IgD-negative memory B cell (primary cell): ENCODE measurements at regions not wholly inside any gene's neighbourhood (a gene's known extent, or its start where the extent isn't known, plus 50 kb on each side); places are given as distances from the start of the nearest gene placed in this dataset.
"Not testable (repeated sequence)": the region's sequence is repeated elsewhere in the genome, so short reads cannot be mapped to it uniquely, and the experiment has no call there.

ENCODE experiments used
- H3K27ac Mint-ChIP-seq, 3 donors: one replicate each; pipeline ENCODE4 v1.8.0; 2020 to 2022; ENCODE audit warnings: mild to moderate bottlenecking in 3 of 3, mixed read lengths in 3 of 3, moderate library complexity in 1 of 3
- H3K27me3 Mint-ChIP-seq: one replicate; pipeline ENCODE4 v1.8.0; 2021; ENCODE audit warnings: mixed read lengths
- H3K36me3 Mint-ChIP-seq: one replicate; pipeline ENCODE4 v1.8.0; 2020; ENCODE audit warnings: mild to moderate bottlenecking, mixed read lengths
- H3K4me1 Mint-ChIP-seq, 3 donors: one replicate each; pipeline ENCODE4 v1.8.0; 2020 to 2022; ENCODE audit warnings: mixed read lengths in 3 of 3, mild to moderate bottlenecking in 1 of 3
- H3K4me3 Mint-ChIP-seq, 4 donors: one replicate each; pipeline ENCODE4 v1.8.0; 2020 to 2022; ENCODE audit warnings: mild to moderate bottlenecking in 4 of 4, mixed read lengths in 4 of 4, moderate library complexity in 3 of 4
- H3K9me3 Mint-ChIP-seq, 3 donors: one replicate each; pipeline ENCODE4 v1.8.0; 2020 to 2021; ENCODE audit warnings: mixed read lengths in 3 of 3, mild to moderate bottlenecking in 1 of 3

DNA sequence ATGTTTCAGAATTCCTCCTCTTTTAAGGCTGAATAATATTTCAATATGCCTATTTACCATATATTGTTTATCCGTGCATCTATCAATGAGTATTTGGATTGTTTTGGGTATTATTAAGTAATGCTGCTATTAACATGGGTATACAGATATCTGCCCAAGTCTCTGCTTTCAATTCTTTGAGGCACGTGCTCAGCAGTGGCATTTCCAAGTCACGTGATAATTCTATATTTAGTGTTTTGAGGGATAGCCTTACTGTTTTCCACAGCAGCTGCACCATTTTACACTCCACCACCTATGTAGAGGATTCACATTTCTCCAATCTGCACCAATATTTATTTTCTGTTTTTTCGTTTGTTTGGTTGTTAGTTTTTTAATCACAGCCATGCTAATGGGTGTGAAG, 636.8 kb upstream of the ANKRD30A start:
- no peaks in the 10 kb centered on the region for H3K4me1 Mint-ChIP-seq

DNA sequence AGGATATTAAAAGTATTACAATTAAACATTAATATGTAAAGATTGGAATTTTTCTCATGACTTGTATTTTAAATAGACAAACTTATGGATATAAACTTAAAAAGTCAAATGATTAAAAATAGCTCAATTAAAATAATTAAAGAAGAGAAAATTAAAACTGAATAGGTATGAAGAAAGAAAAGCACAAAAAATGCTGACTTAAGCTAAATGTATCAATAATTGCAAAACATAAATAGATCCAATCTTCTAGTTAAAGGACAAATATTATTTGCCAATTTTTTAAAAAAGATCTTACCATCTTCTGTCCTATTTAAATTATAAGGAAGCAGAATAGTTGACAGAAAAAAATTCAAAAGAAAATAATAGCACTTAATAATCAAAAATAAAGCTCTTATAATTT, 646.3 kb upstream of the ANKRD30A start:
- no peak overlapping the region for H3K27ac Mint-ChIP-seq
- H3K4me1 Mint-ChIP-seq, result no peaks in the 10 kb centered on the region
- H3K36me3 Mint-ChIP-seq, result no peaks in the 10 kb centered on the region
- H3K27me3 Mint-ChIP-seq, result no peaks in the 10 kb centered on the region
- H3K4me3 Mint-ChIP-seq, result no peak overlapping the region
- peaks cover 4 to 6% (median 6%) of the 10 kb centered on the region in 3 donors for H3K9me3 Mint-ChIP-seq

More for the DNA sequence above, 636.8 kb upstream of the ANKRD30A start:
- H3K9me3 Mint-ChIP-seq, result peaks cover 3 to 7% (median 4%) of the 10 kb centered on the region in 3 donors
- no peaks in the 10 kb centered on the region for H3K27me3 Mint-ChIP-seq
- H3K27ac Mint-ChIP-seq, result no peak overlapping the region
- H3K36me3 Mint-ChIP-seq, result peaks cover 3% of the 10 kb centered on the region
- no peak overlapping the region for H3K4me3 Mint-ChIP-seq

DNA sequence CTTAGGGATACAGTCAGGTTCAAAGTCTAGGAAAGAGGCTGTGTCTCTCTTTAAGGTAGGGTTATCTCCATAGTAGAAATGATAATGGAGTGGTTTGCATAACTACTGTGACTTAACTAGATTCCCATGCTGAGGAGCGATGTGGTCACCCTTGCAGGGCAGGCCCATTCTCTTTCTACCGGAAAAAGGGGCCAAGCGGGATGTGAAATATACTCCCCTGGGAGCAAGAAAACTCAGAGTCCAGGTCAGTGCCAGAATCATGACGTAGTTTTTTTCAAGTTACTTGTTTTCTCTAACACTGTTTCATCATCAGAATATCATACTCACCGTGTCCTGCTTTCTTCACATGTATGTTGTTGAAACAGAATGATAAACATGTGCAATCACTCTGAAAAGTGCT, 649.0 kb upstream of the ANKRD30A start:
- H3K27me3 Mint-ChIP-seq, result no peaks in the 10 kb centered on the region
- no peak overlapping the region for H3K4me3 Mint-ChIP-seq
- H3K27ac Mint-ChIP-seq, result no peak overlapping the region
- peaks cover 0 to 4% (median 2%) of the 10 kb centered on the region in 3 donors for H3K9me3 Mint-ChIP-seq
- H3K4me1 Mint-ChIP-seq, result no peaks in the 10 kb centered on the region
- no peaks in the 10 kb centered on the region for H3K36me3 Mint-ChIP-seq

DNA sequence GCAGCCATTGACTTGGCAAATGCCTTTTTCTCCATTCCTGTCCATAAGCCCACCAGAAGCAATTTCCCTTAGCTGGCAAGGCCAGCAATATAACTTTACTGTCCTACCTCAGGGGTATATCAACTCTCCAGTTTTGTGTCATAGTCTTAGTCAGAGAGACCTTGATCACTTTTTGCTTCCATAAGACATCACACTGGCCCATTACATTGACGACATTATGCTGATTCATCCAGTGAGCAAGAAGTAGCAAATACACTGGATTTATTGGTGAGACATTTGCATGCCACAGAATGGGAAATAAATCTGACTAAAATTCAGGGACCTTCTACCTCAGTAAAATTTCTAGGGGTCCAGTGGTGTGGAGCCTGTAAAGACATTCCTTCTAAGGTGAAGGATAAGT, 649.7 kb upstream of the ANKRD30A start:
- H3K9me3 Mint-ChIP-seq, result peaks cover 0 to 3% (median 2%) of the 10 kb centered on the region in 3 donors
- H3K27me3 Mint-ChIP-seq, result no peaks in the 10 kb centered on the region
- no peaks in the 10 kb centered on the region for H3K4me1 Mint-ChIP-seq
- no peaks in the 10 kb centered on the region for H3K36me3 Mint-ChIP-seq
- H3K27ac Mint-ChIP-seq, result peak overlapping the region in 1 of 3 donors; percentile 37
- H3K4me3 Mint-ChIP-seq, result no peak overlapping the region

DNA sequence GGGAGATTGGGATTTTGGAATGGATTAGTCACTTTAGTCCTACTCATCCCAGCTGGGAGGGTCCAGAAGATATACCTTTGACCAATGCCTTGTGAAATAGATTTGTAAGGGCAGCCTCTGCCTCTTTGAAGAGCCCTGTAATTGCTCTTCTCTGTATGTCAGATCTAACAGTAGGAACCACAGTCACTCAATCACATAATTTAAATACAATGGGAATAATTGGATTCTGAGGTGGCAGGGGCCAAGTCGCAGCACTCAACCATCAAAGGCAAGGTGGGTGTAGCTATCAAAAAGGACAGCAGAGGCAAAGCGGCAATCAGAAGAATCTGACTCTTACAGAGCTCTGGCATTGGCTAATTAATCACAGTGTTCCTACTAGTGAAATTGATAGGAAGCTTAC, 650.9 kb upstream of the ANKRD30A start:
- Mint-ChIP-seq H3K4me1 (no peaks in the 10 kb centered on the region), H3K27ac (no peak overlapping the region), H3K36me3 (no peaks in the 10 kb centered on the region), H3K9me3 (peaks cover 0 to 3% (median 2%) of the 10 kb centered on the region in 3 donors), H3K27me3 (no peaks in the 10 kb centered on the region), H3K4me3 (no peak overlapping the region)

DNA sequence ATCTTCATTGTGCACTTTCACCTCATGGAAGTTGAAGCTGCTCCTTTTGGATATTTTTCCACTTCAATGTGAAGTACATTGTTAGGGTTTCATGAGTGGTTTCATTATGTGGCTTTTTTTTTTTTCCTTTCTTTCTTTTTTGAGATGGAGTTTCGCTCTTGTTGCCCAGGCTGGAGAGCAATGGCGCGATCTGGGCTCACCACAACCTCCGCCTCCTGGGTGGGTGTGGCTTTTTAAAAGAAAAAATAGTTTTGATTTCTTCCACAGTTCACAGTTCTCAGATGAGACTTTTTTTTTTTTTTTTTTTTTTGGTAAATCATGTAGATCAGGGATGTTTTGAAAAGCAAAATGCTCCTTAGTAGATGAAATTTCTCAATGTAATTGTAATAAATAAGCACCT, 652.3 kb upstream of the ANKRD30A start:
- no peaks in the 10 kb centered on the region for H3K4me1 Mint-ChIP-seq
- no peaks in the 10 kb centered on the region for H3K27me3 Mint-ChIP-seq
- no peak overlapping the region for H3K4me3 Mint-ChIP-seq
- peaks cover 0 to 3% (median 2%) of the 10 kb centered on the region in 3 donors for H3K9me3 Mint-ChIP-seq
- H3K27ac Mint-ChIP-seq, result no peak overlapping the region
- no peaks in the 10 kb centered on the region for H3K36me3 Mint-ChIP-seq

DNA sequence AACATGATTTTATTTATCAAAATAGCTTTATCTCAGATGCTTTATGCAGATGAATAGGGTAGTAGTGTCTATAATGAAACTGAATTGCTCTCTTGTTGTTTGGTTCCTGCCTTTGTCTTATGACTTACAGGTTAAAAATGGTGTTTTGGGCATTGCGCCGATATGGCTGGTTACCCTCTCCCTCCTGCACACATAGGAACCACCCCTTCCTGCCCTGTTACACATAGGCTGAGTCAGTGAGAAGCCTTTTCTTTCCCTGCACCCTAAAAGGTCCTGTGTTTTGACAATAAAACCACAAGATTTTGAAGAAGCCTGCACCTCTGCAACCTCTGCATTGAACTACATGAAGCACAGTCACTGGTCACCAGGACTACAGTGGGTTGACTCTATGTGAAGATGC, 655.8 kb upstream of the ANKRD30A start:
- Mint-ChIP-seq H3K4me1 (no peaks in the 10 kb centered on the region), H3K27ac (no peak overlapping the region), H3K4me3 (no peak overlapping the region), H3K9me3 (peaks cover 0 to 2% (median 0%) of the 10 kb centered on the region in 3 donors), H3K36me3 (no peaks in the 10 kb centered on the region), H3K27me3 (no peaks in the 10 kb centered on the region)

DNA sequence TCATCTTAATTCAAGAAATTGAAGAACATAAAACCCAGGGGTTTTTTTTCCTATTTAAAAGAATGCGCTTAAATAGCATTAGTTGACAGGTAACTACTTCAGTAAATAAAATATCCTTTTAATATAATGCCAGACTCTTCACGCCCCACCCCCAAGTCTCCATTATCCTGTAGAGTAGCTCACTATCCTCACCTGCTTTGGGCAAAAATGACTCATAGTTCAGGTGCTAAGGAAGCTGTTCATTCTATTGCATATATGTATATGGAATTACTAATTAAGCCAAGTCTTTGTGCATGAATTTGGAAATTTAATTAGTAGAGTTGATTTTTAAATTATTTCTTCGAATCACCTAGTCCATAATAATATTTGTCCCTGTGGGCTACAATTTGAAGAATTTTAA, 656.8 kb upstream of the ANKRD30A start:
- Mint-ChIP-seq H3K36me3 (no peaks in the 10 kb centered on the region), H3K27me3 (no peaks in the 10 kb centered on the region), H3K27ac (no peak overlapping the region), H3K9me3 (peaks cover 0 to 2% (median 0%) of the 10 kb centered on the region in 3 donors), H3K4me1 (no peaks in the 10 kb centered on the region), H3K4me3 (no peak overlapping the region)

DNA sequence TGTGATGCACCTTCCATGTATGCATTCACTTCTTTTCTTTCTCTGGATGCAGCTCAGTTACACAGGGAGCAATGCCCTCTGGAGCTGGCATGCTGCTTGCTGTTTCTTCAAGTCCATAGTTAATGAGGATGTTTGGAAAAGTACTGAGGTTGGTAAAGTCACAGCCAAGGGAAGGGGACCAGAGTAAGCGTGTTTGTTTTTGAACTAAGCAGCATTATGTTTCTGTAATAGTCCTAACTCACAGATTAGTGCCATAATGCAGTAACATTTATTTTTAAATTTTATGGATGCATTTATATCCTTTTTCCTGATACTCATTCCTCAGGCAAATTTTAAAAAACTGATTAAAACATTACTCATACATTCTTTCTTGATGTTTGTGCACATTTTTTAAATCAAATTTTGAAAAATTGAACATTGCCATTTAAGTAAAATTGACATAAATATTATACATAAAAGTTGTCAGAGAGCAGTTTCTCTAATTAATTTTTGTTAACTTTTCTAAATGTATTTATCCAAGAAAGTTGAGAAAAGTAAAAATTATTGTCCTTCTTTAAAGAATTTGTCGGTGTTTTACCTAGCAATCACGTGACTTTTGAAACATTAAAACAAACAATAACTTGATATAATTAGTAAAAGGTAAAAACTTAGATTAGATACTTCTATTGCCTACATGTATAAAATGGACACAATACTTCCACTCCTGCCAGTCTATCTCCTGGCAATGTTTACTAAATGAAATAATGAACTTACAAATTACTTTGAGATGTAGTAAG, 659.6 kb upstream of the ANKRD30A start:
- Mint-ChIP-seq H3K27ac (no peak overlapping the region), H3K36me3 (no peaks in the 10 kb centered on the region), H3K27me3 (no peaks in the 10 kb centered on the region), H3K4me1 (no peaks in the 10 kb centered on the region), H3K9me3 (peaks cover 2 to 8% (median 2%) of the 10 kb centered on the region in 3 donors), H3K4me3 (no peak overlapping the region)

DNA sequence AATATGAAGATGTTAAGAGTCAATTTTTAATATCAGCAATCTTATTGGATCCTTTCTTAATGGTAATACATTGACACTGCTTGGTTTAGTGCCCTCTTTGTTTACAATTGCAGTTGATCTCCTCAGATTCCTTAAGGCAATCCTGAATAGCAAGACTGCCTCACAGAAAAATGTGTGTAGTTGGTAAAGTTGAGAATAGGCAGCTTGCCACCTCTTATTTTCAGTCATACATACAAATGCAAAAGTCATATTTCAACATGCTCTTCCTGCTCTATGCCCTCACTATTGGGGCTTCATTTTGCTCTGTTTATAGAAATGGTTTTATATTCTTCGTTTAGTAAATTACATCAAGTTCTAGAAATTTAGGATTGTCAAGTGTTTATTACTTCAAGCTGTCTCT, 661.1 kb upstream of the ANKRD30A start:
- Mint-ChIP-seq H3K9me3 (peaks cover 3 to 9% (median 4%) of the 10 kb centered on the region in 3 donors), H3K4me1 (no peaks in the 10 kb centered on the region), H3K27me3 (no peaks in the 10 kb centered on the region), H3K27ac (no peak overlapping the region), H3K36me3 (no peaks in the 10 kb centered on the region), H3K4me3 (no peak overlapping the region)

DNA sequence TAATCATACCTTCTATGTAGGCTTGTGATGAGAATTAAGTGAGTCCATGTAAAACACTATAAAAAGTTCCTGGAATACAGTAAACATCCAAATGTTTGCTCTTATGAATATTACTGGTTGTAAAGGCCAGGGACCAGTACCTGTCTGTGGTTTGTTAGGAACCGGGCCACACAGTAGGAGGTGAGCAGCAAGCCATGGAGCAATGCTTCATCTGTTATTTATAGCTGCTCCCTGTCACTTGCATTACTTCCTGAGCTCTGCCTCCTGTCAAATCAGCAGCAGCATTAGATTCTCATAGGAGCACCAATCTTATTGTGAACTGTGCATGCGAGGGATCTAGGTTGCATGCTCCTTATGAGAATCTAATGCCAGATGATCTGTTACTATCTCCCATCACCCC, 662.0 kb upstream of the ANKRD30A start:
- Mint-ChIP-seq H3K4me1 (no peaks in the 10 kb centered on the region), H3K27ac (no peak overlapping the region), H3K9me3 (peaks cover 3 to 14% (median 4%) of the 10 kb centered on the region in 3 donors), H3K4me3 (no peak overlapping the region), H3K36me3 (no peaks in the 10 kb centered on the region), H3K27me3 (no peaks in the 10 kb centered on the region)

DNA sequence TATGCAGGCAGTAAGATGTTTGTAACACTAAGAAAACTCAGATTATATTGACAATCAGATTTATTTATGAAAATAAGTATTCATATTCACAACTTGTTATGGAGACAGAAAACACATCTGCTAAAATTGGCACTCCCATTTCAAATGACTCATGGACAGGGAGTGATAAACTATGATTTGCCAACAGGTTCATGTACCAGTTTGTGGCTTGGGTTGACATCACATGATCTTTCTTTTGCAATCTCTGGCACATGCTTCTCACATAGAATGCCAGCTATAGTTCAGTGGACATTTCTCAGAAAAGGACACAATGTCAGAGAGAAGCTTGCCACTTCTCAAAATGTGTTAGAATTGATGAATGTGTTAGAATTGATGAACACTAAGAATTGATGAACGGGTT, 663.2 kb upstream of the ANKRD30A start:
- H3K4me3 Mint-ChIP-seq, result no peak overlapping the region
- no peak overlapping the region for H3K27ac Mint-ChIP-seq
- no peaks in the 10 kb centered on the region for H3K36me3 Mint-ChIP-seq
- no peaks in the 10 kb centered on the region for H3K27me3 Mint-ChIP-seq
- H3K9me3 Mint-ChIP-seq, result peaks cover 2 to 25% (median 3%) of the 10 kb centered on the region in 3 donors
- H3K4me1 Mint-ChIP-seq, result no peaks in the 10 kb centered on the region

DNA sequence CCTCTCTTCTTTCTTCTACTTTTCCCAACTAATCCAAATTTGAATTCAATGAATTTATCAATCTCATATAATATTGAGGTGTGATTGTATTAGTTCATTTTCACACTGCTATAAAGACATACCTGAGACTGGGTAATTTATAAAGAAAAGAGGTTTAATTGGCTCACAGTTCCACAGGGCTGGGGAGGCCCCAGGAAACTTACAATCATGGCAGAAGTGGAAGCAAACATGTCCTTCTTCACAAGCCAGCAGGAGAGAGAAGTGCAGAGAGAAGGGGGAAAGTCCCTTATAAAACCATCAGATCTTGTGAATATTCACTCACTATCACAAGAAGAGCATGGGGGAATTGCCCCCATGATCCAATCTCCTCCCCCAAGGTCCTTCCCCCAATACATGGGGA, 667.0 kb upstream of the ANKRD30A start:
- not testable (repeated sequence) for H3K27me3 Mint-ChIP-seq, H3K27ac Mint-ChIP-seq, H3K4me3 Mint-ChIP-seq, H3K4me1 Mint-ChIP-seq, H3K36me3 Mint-ChIP-seq
- peaks cover 3 to 26% (median 5%) of the 10 kb centered on the region in 3 donors for H3K9me3 Mint-ChIP-seq

DNA sequence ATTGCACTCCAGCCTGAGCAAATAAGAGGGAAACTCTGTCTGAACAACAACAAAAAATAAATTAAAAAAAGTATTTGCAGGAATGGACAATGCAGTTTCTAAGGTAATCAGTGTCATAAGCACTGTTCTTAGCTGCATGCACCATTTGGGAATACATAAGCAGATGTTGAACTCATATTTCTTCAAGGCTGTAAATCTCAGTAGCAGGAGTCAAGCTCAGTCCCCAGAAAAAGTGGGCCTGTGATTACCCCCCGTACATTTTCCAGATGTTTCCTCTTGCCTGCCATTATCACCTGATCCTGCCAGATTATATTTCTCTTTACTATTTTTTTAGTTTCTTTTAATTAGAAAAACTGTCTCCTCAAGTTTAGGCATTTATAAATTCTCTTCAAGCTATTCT, 667.6 kb upstream of the ANKRD30A start:
- Mint-ChIP-seq H3K4me1 (no peaks in the 10 kb centered on the region), H3K4me3 (no peak overlapping the region), H3K36me3 (no peaks in the 10 kb centered on the region), H3K27me3 (no peaks in the 10 kb centered on the region), H3K9me3 (peaks cover 3 to 26% (median 5%) of the 10 kb centered on the region in 3 donors), H3K27ac (no peak overlapping the region)

DNA sequence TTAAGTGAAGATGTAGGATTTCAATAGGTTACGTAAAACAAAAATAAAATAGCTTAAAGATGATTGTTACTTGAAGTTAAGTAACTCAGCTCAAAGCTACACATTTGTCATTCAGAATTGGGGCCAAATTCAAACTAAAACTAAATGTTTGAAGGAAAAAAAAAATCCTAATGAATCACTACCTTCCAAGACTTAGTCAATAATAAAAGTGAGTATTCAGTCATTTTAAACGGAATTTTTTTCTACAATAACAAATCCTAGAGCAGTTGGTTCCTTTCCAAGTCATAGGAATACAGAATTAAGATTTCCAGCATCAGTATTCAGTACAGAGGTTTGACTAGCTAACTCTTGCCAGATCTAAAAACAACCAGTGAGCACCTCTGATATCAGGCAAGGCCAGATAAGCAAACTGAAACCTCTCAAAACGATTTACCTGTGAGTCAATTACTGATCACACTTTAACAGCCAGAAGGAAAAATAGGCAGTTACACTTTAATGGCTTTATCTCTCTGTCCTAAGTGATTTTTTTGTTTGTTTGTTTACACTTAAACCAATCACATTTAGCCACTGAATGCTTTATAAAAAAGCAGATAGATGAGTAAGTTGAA, 669.8 kb upstream of the ANKRD30A start:
- H3K27ac Mint-ChIP-seq, result no peak overlapping the region
- no peaks in the 10 kb centered on the region for H3K27me3 Mint-ChIP-seq
- no peak overlapping the region for H3K4me3 Mint-ChIP-seq
- no peaks in the 10 kb centered on the region for H3K4me1 Mint-ChIP-seq
- no peaks in the 10 kb centered on the region for H3K36me3 Mint-ChIP-seq
- H3K9me3 Mint-ChIP-seq, result peaks cover 0 to 17% (median 5%) of the 10 kb centered on the region in 3 donors

DNA sequence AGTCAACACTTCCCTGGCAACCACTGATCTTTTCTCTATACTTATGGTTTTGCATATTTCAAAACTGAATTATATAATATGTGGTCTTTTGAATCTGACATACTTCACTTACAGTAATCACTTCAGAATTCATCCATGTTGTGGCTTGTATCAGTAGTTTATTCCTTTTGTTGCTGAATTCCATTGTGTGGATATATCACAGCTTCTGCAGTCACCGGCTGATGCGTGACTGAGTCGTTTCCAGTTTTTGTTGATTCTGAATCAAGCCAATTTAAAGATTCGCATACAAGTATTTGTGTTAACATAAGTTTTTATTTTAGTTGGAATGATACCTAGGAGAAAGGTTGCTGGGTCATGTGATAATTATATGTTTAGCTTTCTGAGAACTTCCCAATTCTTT, 672.5 kb upstream of the ANKRD30A start:
- Mint-ChIP-seq H3K27ac (no peak overlapping the region), H3K27me3 (no peaks in the 10 kb centered on the region), H3K9me3 (peaks cover 0 to 8% (median 5%) of the 10 kb centered on the region in 3 donors), H3K36me3 (no peaks in the 10 kb centered on the region), H3K4me3 (no peak overlapping the region), H3K4me1 (no peaks in the 10 kb centered on the region)
